B cell (primary cell): ENCODE measurements at regions not wholly inside any gene's neighbourhood (a gene's known extent, or its start where the extent isn't known, plus 50 kb on each side); places are given as distances from the start of the nearest gene placed in this dataset.

ENCODE experiments used
- ATAC-seq: fragments of 200-7000 bp; cut with Tn5 transposase; one replicate; pipeline ENCODE4 v1.10.0; 2021; ENCODE audit warnings: low read depth, mild to moderate bottlenecking, moderate number of reproducible peaks, moderate library complexity
- CTCF ChIA-PET: fragments of 350-600 bp; sonication (Branson Sonifier 250); formaldehyde crosslinking; loops from one replicate; lab custom pipeline; 2021; ENCODE audit warnings: antibody characterized with exemption, inconsistent platforms; lab: Charles Lee
- POLR2A ChIA-PET: fragments of 350-600 bp; sonication (Branson Sonifier 250); formaldehyde crosslinking; loops from one replicate; lab custom pipeline; 2021; ENCODE audit warnings: antibody characterized with exemption; lab: Charles Lee
- DNase-seq: peaks from one replicate; pipeline ENCODE4 v3.0.0; 2013
- H2AFZ ChIP-seq: 2 replicates; pipeline ENCODE4 v1.6.1; 2012; ENCODE audit warnings: mild to moderate bottlenecking, low read depth, low read length; ENCODE audit not compliant: insufficient read depth, poor library complexity, severe bottlenecking
- H3K27ac ChIP-seq, 2 donors: 1 replicate in 1 of 2; 2 replicates in 1 of 2; pipeline ENCODE4 v1.5.1; 2012 to 2013; ENCODE audit warnings: low read length in 2 of 2, mild to moderate bottlenecking in 2 of 2, moderate library complexity in 1 of 2
- H3K27me3 ChIP-seq, 4 experiments: fragments of 200-600 bp in 1 of 4; sonication (generic) in 1 of 4; replicated peaks in 1 of 4; 1 replicate in 2 of 4; 2 replicates in 2 of 4; pipeline versions ENCODE4 v1.6.1 to v1.7.0; 2013 to 2016; ENCODE audit warnings: low read length in 3 of 4, mild to moderate bottlenecking in 2 of 4, mixed read lengths in 1 of 4, moderate library complexity in 1 of 4; ENCODE audit not compliant: insufficient read depth in 4 of 4, control insufficient read depth in 3 of 4; ENCODE audit errors: control extremely low read depth in 1 of 4
- H3K36me3 ChIP-seq, 2 experiments: replicated peaks in 1 of 2; 1 replicate in 1 of 2; 2 replicates in 1 of 2; pipeline versions ENCODE4 v1.6.1 to v1.7.1; 2013; ENCODE audit warnings: low read length in 1 of 2; ENCODE audit not compliant: insufficient read depth in 2 of 2, control insufficient read depth in 1 of 2; ENCODE audit errors: control extremely low read depth in 1 of 2, extremely low read depth in 1 of 2
- H3K4me1 ChIP-seq, 2 donors: fragments of 200-600 bp in 1 of 2; sonication (generic) in 1 of 2; 1 replicate in 1 of 2; 2 replicates in 1 of 2; pipeline versions ENCODE4 v1.5.1 to v1.6.1; 2013 to 2017; ENCODE audit warnings: low read length in 2 of 2; ENCODE audit not compliant: control insufficient read depth in 2 of 2, insufficient read depth in 2 of 2
- H3K4me2 ChIP-seq: replicated peaks from 2 replicates; pipeline ENCODE3; 2012; ENCODE audit warnings: mild to moderate bottlenecking, low read depth, low read length; ENCODE audit not compliant: poor library complexity, severe bottlenecking
- H3K4me3 ChIP-seq, 5 experiments: fragments of 200-600 bp in 1 of 5; sonication (generic) in 1 of 5; 1 replicate in 3 of 5; 2 replicates in 2 of 5; pipeline versions ENCODE4 v1.5.1 to v1.7.0; 2011 to 2016; ENCODE audit warnings: low read length in 4 of 5, mild to moderate bottlenecking in 4 of 5, low read depth in 2 of 5, control low read depth in 1 of 5, moderate library complexity in 1 of 5; ENCODE audit not compliant: insufficient read depth in 1 of 5; ENCODE audit errors: control extremely low read depth in 1 of 5, extremely low read depth in 1 of 5
- H3K79me2 ChIP-seq: fragments of 200-600 bp; sonication (generic); one replicate; pipeline ENCODE4 v1.6.0; 2016; ENCODE audit warnings: low read length; ENCODE audit not compliant: control insufficient read depth, insufficient read depth
- H3K9ac ChIP-seq: fragments of 200-600 bp; sonication (generic); 2 replicates; pipeline ENCODE4 v1.6.1; 2017; ENCODE audit warnings: mild to moderate bottlenecking, low read length, moderate library complexity
- H3K9me3 ChIP-seq, 3 donors: one replicate each; pipeline versions ENCODE4 v1.6.1 to v1.7.1; 2013; ENCODE audit warnings: low read length in 2 of 3; ENCODE audit not compliant: control insufficient read depth in 2 of 3, insufficient read depth in 1 of 3; ENCODE audit errors: control extremely low read depth in 1 of 3
- H4K20me1 ChIP-seq: 2 replicates; pipeline ENCODE4 v1.6.0; 2012; ENCODE audit warnings: mild to moderate bottlenecking, low read length; ENCODE audit not compliant: insufficient read depth, control insufficient read depth, poor library complexity, severe bottlenecking
- H3K27ac Mint-ChIP-seq: one replicate; pipeline ENCODE4 v1.8.0; 2021; ENCODE audit warnings: mixed read lengths
- H3K27me3 Mint-ChIP-seq: one replicate; pipeline ENCODE4 v1.8.0; 2021; ENCODE audit warnings: mixed read lengths
- H3K4me1 Mint-ChIP-seq: one replicate; pipeline ENCODE4 v1.8.0; 2021; ENCODE audit warnings: mixed read lengths
- H3K4me3 Mint-ChIP-seq: one replicate; pipeline ENCODE4 v1.8.0; 2021; ENCODE audit warnings: mixed read lengths
- H3K9me3 Mint-ChIP-seq: one replicate; pipeline ENCODE4 v1.8.0; 2022; ENCODE audit warnings: mixed read lengths; ENCODE audit not compliant: insufficient read depth
- EZH2 ChIP-seq: IDR thresholded peaks from 2 replicates; pipeline ENCODE4 v1.6.1; 2012; ENCODE audit warnings: borderline replicate concordance, low read depth, mild to moderate bottlenecking, moderate library complexity, low read length; ENCODE audit not compliant: insufficient read depth, poor library complexity, severe bottlenecking
- WGBS: methylation state at CpG from one replicate; pipeline ENCODE4 v1.1.5; 2013; ENCODE audit warnings: missing lambda C conversion rate; ENCODE audit not compliant: insufficient coverage; 5-methylcytosine and 5-hydroxymethylcytosine counted together
- intact Hi-C: fragments of 100-400 bp; cut with micrococcal nuclease; formaldehyde crosslinking; loops from one replicate; pipeline ENCODE4 v1.10.0; 2022
- TF ChIP-seq, protein P1 (sequence below): fragments of 200-600 bp; IDR thresholded peaks from one replicate; pipeline ENCODE4 v1.8.0; 2022; ENCODE audit warnings: antibody characterized with exemption, mild to moderate bottlenecking

- Mint-ChIP-seq H3K4me1 (peaks cover 18% of the 10 kb centered on the region), H3K4me3 (peak overlapping the region; percentile 54), H3K27me3 (peaks cover 72% of the 10 kb centered on the region), H3K27ac (no peak overlapping the region), H3K9me3 (no peaks in the 10 kb centered on the region)
- ATAC-seq, result peak; percentile 28
- H3K27me3 ChIP-seq, result peaks cover 0 to 39% (median 6%) of the 10 kb centered on the region in 4 experiments
- no peaks in the 10 kb centered on the region for H3K79me2 ChIP-seq
- H2AFZ ChIP-seq, result no peak overlapping the region
- ChIA-PET POLR2A (no interaction called here), CTCF (no interaction called here)
- no peak overlapping the region for H3K27ac ChIP-seq
- peaks cover 14 to 17% of the 10 kb centered on the region in 2 donors for H3K4me1 ChIP-seq
- DNase-seq, result peak; percentile 40
- H3K9ac ChIP-seq, result peak overlapping the region; percentile 27
- H3K4me2 ChIP-seq, result peak overlapping the region; percentile 64
- no peak for TF ChIP-seq EZH2
- TF ChIP-seq, protein P1, sequence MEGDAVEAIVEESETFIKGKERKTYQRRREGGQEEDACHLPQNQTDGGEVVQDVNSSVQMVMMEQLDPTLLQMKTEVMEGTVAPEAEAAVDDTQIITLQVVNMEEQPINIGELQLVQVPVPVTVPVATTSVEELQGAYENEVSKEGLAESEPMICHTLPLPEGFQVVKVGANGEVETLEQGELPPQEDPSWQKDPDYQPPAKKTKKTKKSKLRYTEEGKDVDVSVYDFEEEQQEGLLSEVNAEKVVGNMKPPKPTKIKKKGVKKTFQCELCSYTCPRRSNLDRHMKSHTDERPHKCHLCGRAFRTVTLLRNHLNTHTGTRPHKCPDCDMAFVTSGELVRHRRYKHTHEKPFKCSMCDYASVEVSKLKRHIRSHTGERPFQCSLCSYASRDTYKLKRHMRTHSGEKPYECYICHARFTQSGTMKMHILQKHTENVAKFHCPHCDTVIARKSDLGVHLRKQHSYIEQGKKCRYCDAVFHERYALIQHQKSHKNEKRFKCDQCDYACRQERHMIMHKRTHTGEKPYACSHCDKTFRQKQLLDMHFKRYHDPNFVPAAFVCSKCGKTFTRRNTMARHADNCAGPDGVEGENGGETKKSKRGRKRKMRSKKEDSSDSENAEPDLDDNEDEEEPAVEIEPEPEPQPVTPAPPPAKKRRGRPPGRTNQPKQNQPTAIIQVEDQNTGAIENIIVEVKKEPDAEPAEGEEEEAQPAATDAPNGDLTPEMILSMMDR, result no peak
- H3K36me3 ChIP-seq, result no peaks in the 10 kb centered on the region
- H3K4me3 ChIP-seq, result peak overlapping the region in 1 of 5 experiments; percentile 44
- WGBS, result 75% methylated on average over 18 of the region's 21 CpGs
- intact Hi-C loops, result no loop called here
- H4K20me1 ChIP-seq, result no peaks in the 10 kb centered on the region
- no peaks in the 10 kb centered on the region for H3K9me3 ChIP-seq
Measured at GRCh38 chr17:77691216-77692085, 267.1 kb upstream of the TNRC6C start.

DNA sequence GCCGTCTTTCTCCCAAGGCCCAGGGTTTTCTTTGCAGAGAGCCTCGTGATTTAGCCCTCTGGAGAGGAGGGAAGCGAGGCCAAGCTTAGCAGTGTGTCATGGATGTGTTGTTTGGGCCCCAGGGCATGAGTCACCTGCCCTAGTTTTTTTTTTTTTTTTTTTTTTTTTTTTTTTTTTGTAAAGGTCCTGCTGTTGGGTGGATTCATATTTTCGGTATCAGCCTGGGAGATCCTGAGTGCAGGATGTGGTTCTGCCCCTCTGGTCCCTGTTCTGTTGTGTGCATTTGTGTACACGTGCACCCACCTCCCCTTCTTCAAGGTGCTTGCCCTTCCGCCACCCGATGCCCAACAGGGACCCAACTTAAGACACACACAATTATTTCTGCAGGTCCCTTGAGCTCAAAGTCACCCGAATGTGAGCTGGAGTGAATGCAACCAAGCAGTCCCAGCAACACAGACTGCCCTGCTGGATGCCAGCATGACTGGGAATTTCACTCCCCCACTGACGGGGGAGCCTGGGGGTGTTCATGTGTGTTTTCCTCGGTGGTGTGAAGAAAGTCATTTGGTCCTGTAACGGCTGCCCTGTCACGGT lies 265.8 kb upstream of the TNRC6C start:
- Histone ChIP-seq H4K20me1 (no peaks in the 10 kb centered on the region), H2AFZ (no peak overlapping the region), H3K36me3 (no peaks in the 10 kb centered on the region), H3K27ac (no peak overlapping the region), H3K79me2 (no peaks in the 10 kb centered on the region), H3K4me1 (peaks cover 14 to 17% of the 10 kb centered on the region in 2 donors), H3K9me3 (no peaks in the 10 kb centered on the region), H3K27me3 (peaks cover 0 to 39% (median 7%) of the 10 kb centered on the region in 4 experiments), H3K9ac (no peak overlapping the region), H3K4me2 (no peak overlapping the region), H3K4me3 (no peak overlapping the region)
- intact Hi-C loops, result no loop called here
- TF ChIP-seq, protein P1, result no peak
- TF ChIP-seq EZH2, result no peak
- H3K4me1 Mint-ChIP-seq, result peaks cover 18% of the 10 kb centered on the region
- no peaks in the 10 kb centered on the region for H3K9me3 Mint-ChIP-seq
- 94% methylated on average over 7 of the region's 12 CpGs for WGBS
- DNase-seq (no peak), ATAC-seq (no peak)
- H3K4me3 Mint-ChIP-seq, result peak overlapping the region; percentile 26
- H3K27ac Mint-ChIP-seq, result no peak overlapping the region
- POLR2A ChIA-PET, result no interaction called here
- CTCF ChIA-PET, result no interaction called here
- peaks cover 72% of the 10 kb centered on the region for H3K27me3 Mint-ChIP-seq
